ENCODE measurements at regions not wholly inside any gene's neighbourhood (a gene's known extent, or its start where the extent isn't known, plus 50 kb on each side); places are given as distances from the start of the nearest gene placed in this dataset.

- no peak for TF ChIP-seq POLR2A (IDR thresholded peaks at IDR 0.05; ENCODE audit: low read length)
- TF ChIP-seq GATA1 (IDR thresholded peaks at IDR 0.05; ENCODE audit: low read depth, low read length), result no peak
Measured at GRCh38 chr5:63535840-63536602, 426.2 kb downstream of the HTR1A start.
